Loucy (cell line): ENCODE measurements at regions not wholly inside any gene's neighbourhood (a gene's known extent, or its start where the extent isn't known, plus 50 kb on each side); places are given as distances from the start of the nearest gene placed in this dataset.

Source experiments
- H2AFZ ChIP-seq: fragments of 200-600 bp; sonication (generic); 2 replicates; pipeline ENCODE4 v1.6.0; 2016; ENCODE audit warnings: antibody characterized with exemption, mild to moderate bottlenecking, low read length, moderate library complexity
- H3F3A ChIP-seq: fragments of 200-600 bp; 2 replicates; pipeline ENCODE4 v1.6.0; 2016; ENCODE audit warnings: antibody characterized with exemption, low read depth, mild to moderate bottlenecking
- H3K27me3 ChIP-seq: fragments of 200-600 bp; sonication (generic); 2 replicates; pipeline ENCODE4 v1.6.1; 2014; ENCODE audit warnings: low read length, mild to moderate bottlenecking; ENCODE audit not compliant: insufficient read depth, poor library complexity, severe bottlenecking
- H3K36me3 ChIP-seq: fragments of 200-600 bp; sonication (generic); 2 replicates; pipeline ENCODE4 v1.6.1; 2016; ENCODE audit warnings: low read length; ENCODE audit not compliant: insufficient read depth
- H3K4me1 ChIP-seq: fragments of 200-600 bp; sonication (generic); 2 replicates; pipeline ENCODE4 v1.5.1; 2014; ENCODE audit warnings: low read length, mild to moderate bottlenecking; ENCODE audit not compliant: insufficient read depth, poor library complexity, severe bottlenecking
- H3K4me2 ChIP-seq: fragments of 200-600 bp; sonication (generic); 2 replicates; pipeline ENCODE4 v1.6.0; 2014; ENCODE audit warnings: antibody characterized with exemption, low read length, low read depth, mild to moderate bottlenecking; ENCODE audit not compliant: poor library complexity, severe bottlenecking
- H3K4me3 ChIP-seq: fragments of 200-600 bp; sonication (generic); 2 replicates; pipeline ENCODE4 v1.5.1; 2014; ENCODE audit warnings: low read length, mild to moderate bottlenecking, mixed read lengths; ENCODE audit not compliant: poor library complexity, severe bottlenecking
- H3K79me2 ChIP-seq: fragments of 200-600 bp; sonication (generic); 2 replicates; pipeline ENCODE4 v1.6.1; 2014; ENCODE audit warnings: low read length; ENCODE audit not compliant: insufficient read depth
- H3K9ac ChIP-seq: fragments of 200-600 bp; sonication (generic); 2 replicates; pipeline ENCODE4 v1.6.0; 2014; ENCODE audit warnings: mild to moderate bottlenecking, low read depth, low read length, moderate library complexity; ENCODE audit not compliant: poor library complexity, severe bottlenecking
- H3K9me2 ChIP-seq: fragments of 200-600 bp; sonication (generic); replicated peaks from 2 replicates; pipeline ENCODE4 v1.6.1; 2016; ENCODE audit warnings: low read depth, low read length, mixed read lengths
- H3K9me3 ChIP-seq: fragments of 200-600 bp; sonication (generic); 2 replicates; pipeline ENCODE4 v1.6.1; 2014; ENCODE audit warnings: mild to moderate bottlenecking, antibody characterized with exemption, low read length, low read depth; ENCODE audit not compliant: insufficient read depth
- H4K20me1 ChIP-seq: fragments of 200-600 bp; sonication (generic); 2 replicates; pipeline ENCODE4 v1.6.0; 2014; ENCODE audit warnings: antibody characterized with exemption, low read length, mild to moderate bottlenecking; ENCODE audit not compliant: insufficient read depth, poor library complexity, severe bottlenecking
- EZH2phosphoT487 ChIP-seq: fragments of 200-600 bp; IDR thresholded peaks from 2 replicates; pipeline ENCODE4 v1.6.1; 2018; ENCODE audit warnings: antibody characterized with exemption, mild to moderate bottlenecking, moderate library complexity, borderline replicate concordance
- TF ChIP-seq, protein P1 (sequence below): fragments of 200-600 bp; sonication (generic); conservative IDR thresholded peaks from 2 replicates; pipeline ENCODE4 v1.5.1; 2014; ENCODE audit warnings: mild to moderate bottlenecking, antibody characterized with exemption, low read length

GRCh38 chr18:61683856-61684255, 209.0 kb downstream of the RNF152 start:
- Histone ChIP-seq H3K9me2 (no peaks in the 10 kb centered on the region), H3K4me2 (no peak overlapping the region), H3K36me3 (no peaks in the 10 kb centered on the region), H3K79me2 (no peaks in the 10 kb centered on the region), H3F3A (no peaks in the 10 kb centered on the region), H3K27me3 (no peaks in the 10 kb centered on the region), H4K20me1 (no peaks in the 10 kb centered on the region), H3K9me3 (peaks cover 7% of the 10 kb centered on the region; the same call in 1 of the 2 replicates), H3K4me3 (no peak overlapping the region), H3K4me1 (no peaks in the 10 kb centered on the region), H2AFZ (no peak overlapping the region), H3K9ac (no peak overlapping the region)
- TF ChIP-seq, protein P1, sequence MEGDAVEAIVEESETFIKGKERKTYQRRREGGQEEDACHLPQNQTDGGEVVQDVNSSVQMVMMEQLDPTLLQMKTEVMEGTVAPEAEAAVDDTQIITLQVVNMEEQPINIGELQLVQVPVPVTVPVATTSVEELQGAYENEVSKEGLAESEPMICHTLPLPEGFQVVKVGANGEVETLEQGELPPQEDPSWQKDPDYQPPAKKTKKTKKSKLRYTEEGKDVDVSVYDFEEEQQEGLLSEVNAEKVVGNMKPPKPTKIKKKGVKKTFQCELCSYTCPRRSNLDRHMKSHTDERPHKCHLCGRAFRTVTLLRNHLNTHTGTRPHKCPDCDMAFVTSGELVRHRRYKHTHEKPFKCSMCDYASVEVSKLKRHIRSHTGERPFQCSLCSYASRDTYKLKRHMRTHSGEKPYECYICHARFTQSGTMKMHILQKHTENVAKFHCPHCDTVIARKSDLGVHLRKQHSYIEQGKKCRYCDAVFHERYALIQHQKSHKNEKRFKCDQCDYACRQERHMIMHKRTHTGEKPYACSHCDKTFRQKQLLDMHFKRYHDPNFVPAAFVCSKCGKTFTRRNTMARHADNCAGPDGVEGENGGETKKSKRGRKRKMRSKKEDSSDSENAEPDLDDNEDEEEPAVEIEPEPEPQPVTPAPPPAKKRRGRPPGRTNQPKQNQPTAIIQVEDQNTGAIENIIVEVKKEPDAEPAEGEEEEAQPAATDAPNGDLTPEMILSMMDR: no peak
- no peak for TF ChIP-seq EZH2phosphoT487

- Histone ChIP-seq H2AFZ (no peak overlapping the region), H3K9ac (no peak overlapping the region), H3K4me1 (peaks cover 15% of the 10 kb centered on the region), H3K27me3 (no peaks in the 10 kb centered on the region), H3K4me2 (no peak overlapping the region), H3K9me3 (peaks cover 7% of the 10 kb centered on the region; the same call in 1 of the 2 replicates), H3K79me2 (no peaks in the 10 kb centered on the region), H3K36me3 (no peaks in the 10 kb centered on the region), H4K20me1 (no peaks in the 10 kb centered on the region), H3F3A (no peaks in the 10 kb centered on the region), H3K4me3 (no peak overlapping the region), H3K9me2 (no peaks in the 10 kb centered on the region)
- TF ChIP-seq EZH2phosphoT487: no peak
- TF ChIP-seq, protein P1: no peak
Observed at GRCh38 chr18:61681065-61681464, 211.7 kb downstream of the RNF152 start.

- peaks cover 15% of the 10 kb centered on the region for H3K4me1 ChIP-seq
Observed at GRCh38 chr18:61679836-61680235, 213.0 kb downstream of the RNF152 start.

More at GRCh38 chr18:61679836-61680235, 213.0 kb downstream of the RNF152 start:
- Histone ChIP-seq H3K4me2 (no peak overlapping the region), H3K27me3 (no peaks in the 10 kb centered on the region), H3K79me2 (no peaks in the 10 kb centered on the region), H3K9me2 (no peaks in the 10 kb centered on the region), H3F3A (no peaks in the 10 kb centered on the region), H3K36me3 (no peaks in the 10 kb centered on the region), H3K9me3 (peaks cover 7% of the 10 kb centered on the region; the same call in 1 of the 2 replicates), H3K9ac (no peak overlapping the region), H3K4me3 (no peak overlapping the region), H2AFZ (no peak overlapping the region), H4K20me1 (no peaks in the 10 kb centered on the region)
- no peak for TF ChIP-seq EZH2phosphoT487
- TF ChIP-seq, protein P1: no peak
